Type B pancreatic cell (in vitro differentiated cells): ENCODE measurements at regions not wholly inside any gene's neighbourhood (a gene's known extent, or its start where the extent isn't known, plus 50 kb on each side); places are given as distances from the start of the nearest gene placed in this dataset.
"Not testable (repeated sequence)": the region's sequence is repeated elsewhere in the genome, so short reads cannot be mapped to it uniquely, and the experiment has no call there.

Experiments
- DNase-seq: peaks from one replicate; pipeline ENCODE4 v3.0.0; 2021; ENCODE audit warnings: mixed read lengths; ENCODE audit not compliant: unreplicated experiment; ENCODE audit errors: extremely low spot score
- H3K27ac Mint-ChIP-seq: 2 replicates; pipeline ENCODE4 v1.8.0; 2021; ENCODE audit warnings: mild to moderate bottlenecking, mixed read lengths
- H3K27me3 Mint-ChIP-seq: 2 replicates; pipeline ENCODE4 v1.8.0; 2021; ENCODE audit warnings: mixed read lengths
- H3K36me3 Mint-ChIP-seq: 2 replicates; pipeline ENCODE4 v1.8.0; 2021; ENCODE audit warnings: mixed read lengths
- H3K4me1 Mint-ChIP-seq: one replicate; pipeline ENCODE4 v1.8.0; 2021; ENCODE audit warnings: mixed read lengths; ENCODE audit not compliant: unreplicated experiment
- H3K4me3 Mint-ChIP-seq: 2 replicates; pipeline ENCODE4 v1.8.0; 2021; ENCODE audit warnings: mild to moderate bottlenecking, mixed read lengths
- H3K9me3 Mint-ChIP-seq: 2 replicates; pipeline ENCODE4 v1.8.0; 2021; ENCODE audit warnings: mixed read lengths
- TF ChIP-seq, protein P1 (sequence below): fragments of 200-600 bp; sonication (generic); conservative IDR thresholded peaks from 2 replicates; pipeline ENCODE4 v1.5.0; 2021; ENCODE audit warnings: antibody characterized with exemption, mild to moderate bottlenecking

DNA sequence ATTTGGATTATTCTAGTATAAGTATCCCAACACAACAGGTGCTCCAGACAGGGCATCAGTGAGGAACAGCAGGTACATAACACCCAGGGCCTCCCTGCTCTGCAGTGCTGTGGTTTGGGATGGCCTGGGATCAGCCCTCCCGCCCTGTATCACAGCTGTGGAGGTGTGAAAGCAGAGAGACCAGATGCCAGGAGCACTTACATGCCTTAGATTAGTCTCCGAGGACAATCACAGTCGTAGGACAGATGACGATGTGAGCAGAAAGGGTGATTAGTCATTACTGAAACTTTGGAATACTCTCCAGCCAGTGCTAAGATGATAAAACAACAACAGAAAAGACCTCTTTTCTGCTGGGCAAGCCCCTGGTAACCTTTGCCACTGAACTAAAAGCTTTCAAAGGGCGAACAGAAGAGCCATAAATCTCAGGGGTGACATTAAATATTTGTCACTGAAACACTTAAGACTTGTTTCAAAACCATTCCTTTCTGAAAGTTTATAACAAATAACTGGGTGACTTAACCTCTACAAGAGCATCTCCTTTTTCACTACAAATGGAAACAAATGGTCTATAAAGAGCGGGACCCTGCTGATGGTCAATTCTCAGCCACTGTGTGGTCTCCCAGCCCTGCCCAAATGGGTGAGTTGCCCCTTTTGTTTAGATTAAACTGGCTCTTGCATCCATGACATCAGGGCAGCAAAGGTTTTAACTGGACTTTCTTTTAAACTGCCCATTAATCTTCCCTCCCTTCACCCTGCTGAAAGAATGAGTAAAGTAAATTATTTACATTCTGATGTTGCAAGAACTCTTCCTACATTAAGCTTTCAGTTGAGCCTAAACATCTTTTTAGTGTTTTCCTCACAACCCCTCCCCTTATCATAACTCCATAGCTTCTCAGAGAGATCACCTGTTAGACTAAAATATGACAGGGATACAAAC lies 183.1 kb upstream of the COX10 start:
- H3K27me3 Mint-ChIP-seq: peaks cover 3% of the 10 kb centered on the region

DNA sequence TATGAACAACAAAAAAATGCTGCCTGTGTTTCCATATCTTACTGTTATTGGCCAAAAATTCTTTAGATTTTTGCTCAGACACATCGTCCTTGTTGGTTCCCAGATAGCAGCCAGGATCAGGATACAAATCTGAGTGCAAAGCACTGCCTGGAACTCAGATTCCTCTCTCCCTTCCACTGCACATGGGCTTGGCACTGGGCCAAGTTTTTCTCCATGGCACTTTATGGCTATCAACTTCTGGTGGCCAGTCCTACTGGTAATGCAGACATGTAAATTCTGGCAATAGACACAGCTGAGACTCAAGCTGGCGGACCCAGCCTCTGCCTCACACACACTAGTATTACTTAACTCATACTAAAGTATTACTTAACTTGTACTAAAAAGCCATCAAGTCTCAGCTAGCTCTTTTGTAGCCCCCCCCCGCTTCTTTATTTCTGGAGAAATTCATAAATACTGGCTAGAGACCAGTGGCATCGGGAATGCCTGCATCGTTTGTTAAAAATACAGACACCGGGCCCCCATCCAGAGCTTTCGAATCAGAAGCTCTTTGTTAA lies 181.2 kb upstream of the COX10 start:
- Mint-ChIP-seq H3K27me3 (no peaks in the 10 kb centered on the region), H3K27ac (no peak overlapping the region), H3K4me3 (no peak overlapping the region), H3K9me3 (no peaks in the 10 kb centered on the region), H3K36me3 (no peaks in the 10 kb centered on the region), H3K4me1 (peaks cover 23% of the 10 kb centered on the region)
- TF ChIP-seq, protein P1, sequence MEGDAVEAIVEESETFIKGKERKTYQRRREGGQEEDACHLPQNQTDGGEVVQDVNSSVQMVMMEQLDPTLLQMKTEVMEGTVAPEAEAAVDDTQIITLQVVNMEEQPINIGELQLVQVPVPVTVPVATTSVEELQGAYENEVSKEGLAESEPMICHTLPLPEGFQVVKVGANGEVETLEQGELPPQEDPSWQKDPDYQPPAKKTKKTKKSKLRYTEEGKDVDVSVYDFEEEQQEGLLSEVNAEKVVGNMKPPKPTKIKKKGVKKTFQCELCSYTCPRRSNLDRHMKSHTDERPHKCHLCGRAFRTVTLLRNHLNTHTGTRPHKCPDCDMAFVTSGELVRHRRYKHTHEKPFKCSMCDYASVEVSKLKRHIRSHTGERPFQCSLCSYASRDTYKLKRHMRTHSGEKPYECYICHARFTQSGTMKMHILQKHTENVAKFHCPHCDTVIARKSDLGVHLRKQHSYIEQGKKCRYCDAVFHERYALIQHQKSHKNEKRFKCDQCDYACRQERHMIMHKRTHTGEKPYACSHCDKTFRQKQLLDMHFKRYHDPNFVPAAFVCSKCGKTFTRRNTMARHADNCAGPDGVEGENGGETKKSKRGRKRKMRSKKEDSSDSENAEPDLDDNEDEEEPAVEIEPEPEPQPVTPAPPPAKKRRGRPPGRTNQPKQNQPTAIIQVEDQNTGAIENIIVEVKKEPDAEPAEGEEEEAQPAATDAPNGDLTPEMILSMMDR: no peak
- no peak for DNase-seq

More for the DNA sequence above, 183.1 kb upstream of the COX10 start:
- TF ChIP-seq, protein P1: no peak
- Mint-ChIP-seq H3K9me3 (peaks cover 15% of the 10 kb centered on the region), H3K27ac (no peak overlapping the region), H3K36me3 (peaks cover 3% of the 10 kb centered on the region), H3K4me1 (peaks cover 23% of the 10 kb centered on the region), H3K4me3 (no peak overlapping the region)
- DNase-seq: no peak

DNA sequence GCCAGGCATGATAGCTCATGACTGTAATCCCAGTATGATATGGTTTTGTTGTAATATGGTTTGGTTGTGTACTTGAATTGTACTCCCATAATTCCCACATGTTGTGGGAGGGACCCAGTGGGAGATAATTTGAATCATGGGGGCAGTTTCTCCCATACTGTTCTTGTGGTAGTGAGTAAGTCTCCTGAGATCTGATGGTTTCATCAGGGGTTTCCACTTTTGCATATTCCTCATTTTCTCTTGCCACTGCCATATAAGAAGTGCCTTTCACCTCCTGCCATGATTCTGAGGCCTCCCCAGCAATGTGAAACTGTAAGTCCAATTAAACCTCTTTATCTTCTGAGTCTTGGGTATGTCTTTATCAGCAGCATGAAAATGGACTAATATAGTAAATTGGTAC lies 160.3 kb upstream of the COX10 start:
- H3K27ac Mint-ChIP-seq, H3K4me3 Mint-ChIP-seq, DNase-seq, H3K4me1 Mint-ChIP-seq, H3K27me3 Mint-ChIP-seq, H3K36me3 Mint-ChIP-seq, H3K9me3 Mint-ChIP-seq: not testable (repeated sequence)

DNA sequence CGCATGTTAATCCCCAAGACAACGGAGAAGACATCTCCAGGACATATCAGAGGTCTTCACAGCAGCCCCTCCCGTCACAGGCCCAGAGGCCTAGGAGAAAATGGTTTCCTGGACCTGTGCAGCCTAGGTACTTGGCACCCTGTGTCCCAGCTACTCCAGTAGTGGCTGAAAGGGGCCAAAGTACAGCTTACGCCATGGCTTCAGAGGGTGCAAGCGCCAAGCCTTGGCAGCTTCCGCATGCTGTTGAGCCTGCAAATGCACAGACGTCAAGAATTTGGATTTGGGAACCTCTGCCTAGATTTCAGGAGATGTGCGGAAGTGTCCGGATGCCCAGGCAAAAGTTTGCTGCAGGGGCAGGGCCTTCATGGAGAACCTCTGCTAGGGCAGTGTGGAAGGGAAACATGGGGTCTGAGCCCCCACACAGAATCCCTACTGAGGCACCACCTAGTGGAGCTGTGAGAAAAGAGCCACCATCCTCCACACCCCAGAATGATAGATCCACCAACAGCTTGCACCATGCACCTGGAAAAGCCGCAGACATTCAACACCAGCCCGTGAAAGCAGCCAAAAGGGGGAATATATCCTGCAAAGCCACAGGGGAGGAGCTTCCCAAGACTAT lies 159.3 kb upstream of the COX10 start:
- H3K4me1 Mint-ChIP-seq: no peaks in the 10 kb centered on the region
- no peak for DNase-seq
- no peak overlapping the region for H3K27ac Mint-ChIP-seq
- TF ChIP-seq, protein P1: no peak
- no peaks in the 10 kb centered on the region for H3K27me3 Mint-ChIP-seq
- no peak overlapping the region for H3K4me3 Mint-ChIP-seq
- H3K9me3 Mint-ChIP-seq: peaks cover 6% of the 10 kb centered on the region
- H3K36me3 Mint-ChIP-seq: no peaks in the 10 kb centered on the region

DNA sequence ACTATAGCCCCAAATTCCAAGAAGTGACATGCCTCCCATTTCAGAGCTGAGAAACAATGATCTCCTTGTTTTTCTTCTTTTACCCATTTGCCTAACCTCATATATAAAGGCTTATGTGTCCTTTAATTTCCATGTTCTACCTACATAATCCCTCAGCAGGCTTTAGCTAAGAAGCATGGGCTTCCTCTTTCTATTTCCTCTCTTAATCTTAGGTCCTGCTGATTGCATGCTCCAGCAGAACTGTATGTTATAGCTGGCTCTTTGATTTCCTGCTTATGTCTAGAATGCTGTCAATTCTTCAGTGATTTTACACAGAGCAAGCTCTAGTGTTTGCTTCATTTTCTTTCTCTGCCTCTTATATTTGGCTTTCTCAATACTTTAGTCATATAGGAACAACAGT lies 151.7 kb upstream of the COX10 start:
- H3K4me3 Mint-ChIP-seq: no peak overlapping the region
- H3K27ac Mint-ChIP-seq: no peak overlapping the region
- TF ChIP-seq, protein P1: no peak
- no peak for DNase-seq
- peaks cover 18% of the 10 kb centered on the region for H3K4me1 Mint-ChIP-seq
- peaks cover 3% of the 10 kb centered on the region for H3K27me3 Mint-ChIP-seq
- H3K36me3 Mint-ChIP-seq: no peaks in the 10 kb centered on the region
- H3K9me3 Mint-ChIP-seq: peaks cover 3% of the 10 kb centered on the region

DNA sequence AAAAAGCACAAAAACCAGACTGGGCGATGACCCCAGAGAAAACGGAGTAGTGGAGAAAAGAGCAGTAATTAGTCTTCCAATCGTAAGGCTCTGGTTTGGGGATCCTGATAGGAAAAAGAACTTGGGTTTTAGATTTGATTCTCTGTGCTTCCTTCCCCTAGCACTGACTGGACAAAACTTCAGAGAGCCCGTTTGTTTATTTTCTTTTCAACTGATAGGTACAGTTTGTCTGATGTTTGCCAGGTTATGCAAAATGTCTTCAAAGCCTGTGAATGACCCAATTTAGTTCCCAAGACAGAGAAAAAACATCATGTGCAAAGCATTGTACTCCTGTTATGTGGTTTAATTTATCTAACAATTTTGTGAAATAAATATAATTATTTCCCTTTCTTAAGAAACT lies 151.1 kb upstream of the COX10 start:
- Mint-ChIP-seq H3K4me3 (no peak overlapping the region), H3K27me3 (peaks cover 3% of the 10 kb centered on the region), H3K9me3 (peaks cover 3% of the 10 kb centered on the region), H3K4me1 (peaks cover 18% of the 10 kb centered on the region), H3K36me3 (no peaks in the 10 kb centered on the region), H3K27ac (no peak overlapping the region)
- DNase-seq: no peak
- TF ChIP-seq, protein P1: no peak
